ENCODE measurements at regions not wholly inside any gene's neighbourhood (a gene's known extent, or its start where the extent isn't known, plus 50 kb on each side); places are given as distances from the start of the nearest gene placed in this dataset.
"Not testable (repeated sequence)": the region's sequence is repeated elsewhere in the genome, so short reads cannot be mapped to it uniquely, and the experiment has no call there.

DNA sequence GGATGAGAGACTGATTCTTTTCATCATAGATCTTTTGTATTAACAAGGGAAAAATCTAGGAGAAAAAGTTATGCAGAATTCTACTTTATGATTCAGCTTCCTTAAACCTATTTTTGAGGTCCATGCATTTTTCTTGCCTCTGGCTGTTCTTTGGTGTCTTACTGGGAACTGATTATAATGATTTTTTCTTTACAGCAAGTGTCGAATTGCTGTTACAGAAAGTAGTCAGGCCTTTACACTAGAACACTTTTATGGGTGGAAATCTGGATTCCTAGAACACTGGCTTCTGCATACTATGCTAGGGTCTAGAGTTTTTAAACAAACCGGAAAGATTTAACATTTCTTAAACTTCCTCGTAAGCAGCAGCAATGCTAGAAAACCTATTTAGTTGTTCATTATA, 302.6 kb downstream of the NUP35 start:
- intact Hi-C loops (cut with DNase I), result no loop called here
- ATAC-seq, result no peak

DNA sequence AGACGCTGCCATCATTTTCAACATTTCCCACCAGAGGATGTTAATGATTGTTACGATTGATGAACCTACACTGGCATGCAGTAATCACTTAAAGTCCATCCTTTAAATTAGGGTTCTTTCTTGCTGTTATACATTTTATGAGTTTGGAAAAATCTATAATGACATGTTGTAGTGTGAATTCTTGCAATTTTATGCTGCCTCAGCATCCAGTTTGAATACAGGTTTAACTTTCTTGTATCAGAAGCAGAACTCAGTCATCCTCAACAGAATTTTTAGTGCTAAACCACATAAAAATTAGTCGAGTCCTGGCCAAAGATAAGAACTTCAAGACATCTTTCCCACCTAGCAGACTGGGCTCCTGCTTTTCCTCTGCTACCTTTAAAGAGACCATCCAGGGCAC, 303.3 kb downstream of the NUP35 start:
- ATAC-seq (no peak), DNase-seq (ENCODE audit: low spot score) (no peak)
- intact Hi-C loops (cut with DNase I), result no loop called here

More for the DNA sequence above, 302.6 kb downstream of the NUP35 start:
- DNase-seq (ENCODE audit: low spot score), result no peak

DNA sequence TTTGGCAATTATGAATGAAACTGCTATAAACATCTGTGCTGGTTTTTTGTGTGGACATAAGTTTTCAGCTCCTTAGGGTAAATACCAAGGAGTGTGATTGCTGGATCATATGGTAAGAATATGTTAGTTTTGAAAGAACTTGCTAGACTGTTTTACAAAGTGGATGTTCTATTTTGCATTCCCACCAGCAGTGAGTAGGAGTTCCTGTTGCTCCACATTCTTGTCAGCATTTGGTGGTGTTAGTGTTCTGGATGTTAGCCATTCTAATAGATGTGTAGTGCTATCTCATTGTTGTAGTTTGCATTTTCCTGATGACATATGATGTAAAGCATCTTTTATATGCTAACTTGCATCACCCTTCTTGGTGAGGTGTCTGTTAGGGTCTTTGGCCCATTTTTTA, 304.6 kb downstream of the NUP35 start:
- no peak for DNase-seq (ENCODE audit: low spot score)
- ATAC-seq, result no peak
- intact Hi-C loops (cut with DNase I), result no loop called here

DNA sequence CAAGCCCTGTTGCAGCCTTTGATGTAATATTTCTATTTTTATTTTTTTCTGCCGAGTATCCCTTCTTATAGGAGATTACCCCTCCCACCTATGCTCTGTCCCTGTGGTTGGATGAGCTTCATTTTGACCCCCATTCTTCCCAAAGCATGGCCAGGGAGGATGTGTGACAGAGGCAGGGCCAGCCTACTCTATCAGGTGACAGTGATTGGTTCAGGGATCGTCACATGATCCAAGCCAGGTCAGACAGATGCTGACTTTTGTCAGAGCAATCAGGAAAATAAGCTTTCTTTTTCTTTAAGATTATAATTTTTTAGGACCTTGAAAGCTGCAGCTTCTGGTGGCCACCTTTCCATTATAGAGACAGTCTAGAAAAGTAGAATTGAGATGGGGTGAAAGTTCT, 314.3 kb downstream of the NUP35 start:
- no peak for DNase-seq (ENCODE audit: low spot score)
- intact Hi-C loops (cut with DNase I), result no loop called here
- no peak for ATAC-seq

DNA sequence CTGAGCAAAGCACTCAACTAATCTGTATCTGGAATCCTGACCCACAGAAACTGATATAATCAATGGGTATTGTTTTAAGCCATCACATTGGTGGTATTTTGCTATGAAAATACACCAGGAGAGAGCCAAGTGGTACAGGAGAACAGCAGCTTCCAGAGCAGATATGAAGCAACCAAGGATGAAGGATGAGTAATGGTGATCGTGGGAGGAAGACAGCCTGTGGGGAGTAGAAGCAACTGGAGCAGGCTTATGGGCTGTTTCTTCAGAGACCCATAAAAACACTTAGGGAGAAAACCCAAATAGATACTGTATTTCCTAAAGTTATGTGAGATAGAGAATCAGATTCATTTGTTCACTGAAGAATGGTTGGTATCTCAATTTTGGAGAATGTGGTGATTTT, 330.8 kb downstream of the NUP35 start:
- intact Hi-C loops (cut with DNase I), result no loop called here
- no peak for DNase-seq (ENCODE audit: low spot score)
- ATAC-seq, result no peak

DNA sequence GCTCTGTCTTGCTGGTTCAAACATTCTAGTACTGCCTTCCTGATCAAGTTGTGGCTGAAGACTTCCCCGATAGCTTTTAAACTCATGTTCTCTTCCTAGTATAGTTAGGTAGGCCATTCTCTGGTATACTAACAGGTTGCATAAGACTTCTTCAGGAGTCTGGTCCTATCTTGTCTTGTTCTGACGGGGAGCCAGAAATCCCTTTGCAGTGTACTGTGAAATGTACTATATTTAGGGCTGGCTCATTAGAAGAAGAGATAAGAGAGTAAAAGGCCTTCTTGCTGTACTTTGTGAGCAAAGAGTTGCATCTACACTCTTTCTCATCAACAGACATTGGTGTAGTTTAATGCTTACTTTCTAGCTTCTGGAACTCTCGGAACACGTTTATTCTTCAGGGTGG, 331.9 kb downstream of the NUP35 start:
- no peak for ATAC-seq

DNA sequence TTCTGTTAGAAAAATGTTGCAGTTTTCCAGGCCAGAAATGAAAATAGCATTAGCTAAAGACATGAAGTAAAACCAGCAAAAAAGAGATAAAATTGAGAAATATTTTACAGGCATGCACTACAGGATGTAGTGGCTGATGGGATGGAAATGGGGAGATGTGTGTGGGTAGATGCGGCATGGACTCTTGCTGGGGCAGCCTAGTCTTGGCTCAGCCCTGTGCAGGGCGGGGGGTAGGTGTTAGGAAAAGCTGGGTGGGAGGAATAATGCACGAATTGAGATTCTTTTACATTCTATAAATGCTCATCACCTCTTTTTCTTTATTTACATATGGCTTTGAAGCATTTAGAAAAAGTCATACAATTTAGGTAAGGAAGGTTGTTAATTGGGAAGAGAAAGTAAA, 334.2 kb downstream of the NUP35 start:
- ATAC-seq (no peak), DNase-seq (ENCODE audit: low spot score) (no peak)
- intact Hi-C loops (cut with DNase I), result no loop called here

More for the DNA sequence above, 331.9 kb downstream of the NUP35 start:
- DNase-seq (ENCODE audit: low spot score), result no peak
- intact Hi-C loops (cut with DNase I), result no loop called here

DNA sequence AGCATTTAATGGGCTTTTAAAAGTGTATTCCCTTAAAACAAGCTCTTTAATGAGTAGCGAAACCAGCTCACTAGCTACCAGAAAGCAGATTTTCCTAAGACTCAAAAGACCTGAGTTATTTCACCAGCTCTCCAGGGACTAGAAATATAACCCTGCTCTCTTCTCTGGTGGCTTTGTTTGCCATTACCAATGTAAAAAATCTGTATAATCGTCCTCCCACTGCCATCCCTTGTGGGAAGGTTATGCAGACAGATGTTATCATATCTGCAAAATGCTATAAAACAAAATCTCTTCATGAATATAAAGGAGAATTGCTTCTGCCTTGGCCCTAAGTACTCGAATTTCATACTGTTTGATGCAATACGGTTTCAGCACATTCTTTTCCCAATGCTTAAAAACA, 335.2 kb downstream of the NUP35 start:
- no peak for ATAC-seq
- intact Hi-C loops (cut with DNase I), result no loop called here
- no peak for DNase-seq (ENCODE audit: low spot score)

DNA sequence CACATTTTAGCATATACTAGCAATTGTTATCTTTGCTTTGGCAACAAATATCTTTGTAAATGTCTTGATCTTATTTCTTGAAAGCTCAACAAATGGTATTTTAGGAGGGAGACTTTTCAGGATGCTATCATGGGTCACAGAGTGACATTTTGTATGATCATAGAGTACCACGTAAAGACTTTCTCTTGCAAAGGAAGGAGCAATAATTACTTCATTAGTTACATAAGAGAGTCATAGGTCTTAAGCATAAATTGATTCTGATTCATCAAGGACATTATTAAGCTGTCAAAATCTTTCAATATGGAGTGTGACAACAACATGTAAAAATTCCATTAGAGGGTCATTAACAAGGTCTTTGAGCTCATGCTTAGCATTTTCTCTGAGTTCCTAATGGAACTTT, 339.6 kb downstream of the NUP35 start:
- no peak for DNase-seq (ENCODE audit: low spot score)
- ATAC-seq, result no peak
- intact Hi-C loops (cut with DNase I), result no loop called here

DNA sequence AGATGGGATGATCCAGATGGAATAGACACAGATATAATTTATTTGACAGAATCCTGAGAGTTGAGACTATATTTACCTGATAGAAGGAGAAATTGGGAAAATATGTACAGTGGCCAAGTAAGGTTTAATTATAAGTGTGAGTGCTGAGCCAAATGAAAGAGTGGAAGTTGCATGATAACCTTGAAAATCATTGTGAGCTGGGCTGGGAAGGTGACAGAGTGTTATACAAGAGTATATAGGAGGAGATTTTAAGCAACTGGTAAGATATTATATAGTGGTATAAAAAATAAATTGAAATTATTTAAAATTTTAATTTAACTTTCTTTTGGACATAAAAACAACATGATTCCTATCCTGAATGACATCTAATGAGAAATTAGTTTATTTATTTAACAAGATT, 340.8 kb downstream of the NUP35 start:
- intact Hi-C loops (cut with DNase I), result no loop called here
- ATAC-seq, result no peak
- DNase-seq (ENCODE audit: low spot score), result no peak

DNA sequence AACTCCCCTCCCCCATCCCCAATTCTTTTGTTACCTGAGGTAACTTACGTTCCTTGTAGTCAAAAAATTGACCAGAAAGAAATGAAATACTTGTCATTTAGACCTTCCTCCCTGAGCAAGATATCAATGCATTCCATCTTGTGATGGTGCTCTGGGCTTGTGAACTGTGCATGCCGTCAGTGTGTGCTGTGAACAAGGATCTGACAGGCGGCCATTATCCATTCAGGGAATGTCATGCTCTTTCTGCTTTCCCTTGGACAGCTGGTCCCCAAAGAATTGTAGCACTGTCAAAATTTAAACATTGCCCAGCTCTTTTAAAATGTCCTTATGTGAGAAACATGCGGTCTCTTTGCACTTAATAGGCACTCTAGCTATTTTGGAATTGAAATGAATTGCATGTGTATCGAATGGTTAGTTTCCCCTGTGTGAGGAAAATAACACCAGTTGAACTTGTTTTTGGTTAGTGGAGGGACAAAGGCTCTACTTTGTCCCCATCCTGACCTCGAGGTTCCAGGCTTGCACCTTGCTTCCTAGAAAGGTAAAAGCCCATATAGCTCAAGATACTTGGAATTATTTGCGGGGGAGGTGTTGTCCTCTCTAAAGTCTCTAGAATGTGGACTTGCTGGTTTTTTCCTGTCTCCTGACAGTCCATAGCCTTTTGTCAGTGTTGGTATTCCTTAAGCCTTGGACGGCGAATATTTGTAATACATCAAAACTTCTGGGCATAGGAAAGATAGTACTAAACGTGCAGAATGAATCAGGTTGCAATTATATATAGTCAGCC, 350.9 kb downstream of the NUP35 start:
- DNase-seq (ENCODE audit: low spot score) (no peak), ATAC-seq (no peak)
- intact Hi-C loops (cut with DNase I), result no loop called here

DNA sequence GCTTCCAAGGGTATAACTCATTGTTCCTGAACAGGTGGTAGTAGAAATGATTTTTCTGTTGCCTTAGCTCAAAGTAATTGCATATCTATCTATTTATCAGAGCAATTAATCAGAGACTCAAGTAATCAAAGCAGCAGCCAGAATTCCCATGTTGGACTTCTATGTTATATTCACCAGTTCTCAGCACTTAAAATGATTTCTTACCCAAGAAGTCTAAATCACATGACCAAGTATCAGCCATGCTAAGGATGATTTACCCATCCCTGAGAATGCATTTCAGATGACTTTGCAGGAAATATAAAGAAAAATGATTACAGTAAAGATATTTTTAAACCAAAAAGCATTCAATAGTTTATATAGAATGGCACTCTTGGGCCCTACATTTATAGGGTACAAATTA, 352.2 kb downstream of the NUP35 start:
- ATAC-seq (no peak), DNase-seq (ENCODE audit: low spot score) (no peak)
- intact Hi-C loops (cut with DNase I), result no loop called here

DNA sequence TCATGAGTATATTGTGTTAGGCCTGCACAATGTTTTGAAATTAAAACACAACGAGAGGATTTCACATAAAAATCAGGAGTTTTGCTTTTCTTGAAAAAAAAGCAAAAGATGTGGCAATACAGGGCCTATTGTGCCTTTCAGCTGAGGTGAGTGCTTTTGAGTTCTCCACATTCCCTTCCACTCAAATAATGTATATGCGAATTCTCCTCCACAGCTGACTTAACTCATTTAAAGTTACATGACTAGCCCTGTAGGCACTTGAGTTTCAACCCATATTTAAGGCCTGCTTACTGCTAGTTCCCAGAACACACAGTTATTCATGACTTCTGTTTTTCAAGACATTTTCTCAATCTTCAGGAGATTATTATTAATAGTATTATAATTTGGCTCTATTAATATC, 353.1 kb downstream of the NUP35 start:
- DNase-seq (ENCODE audit: low spot score), result no peak
- ATAC-seq, result no peak
- intact Hi-C loops (cut with DNase I), result no loop called here

DNA sequence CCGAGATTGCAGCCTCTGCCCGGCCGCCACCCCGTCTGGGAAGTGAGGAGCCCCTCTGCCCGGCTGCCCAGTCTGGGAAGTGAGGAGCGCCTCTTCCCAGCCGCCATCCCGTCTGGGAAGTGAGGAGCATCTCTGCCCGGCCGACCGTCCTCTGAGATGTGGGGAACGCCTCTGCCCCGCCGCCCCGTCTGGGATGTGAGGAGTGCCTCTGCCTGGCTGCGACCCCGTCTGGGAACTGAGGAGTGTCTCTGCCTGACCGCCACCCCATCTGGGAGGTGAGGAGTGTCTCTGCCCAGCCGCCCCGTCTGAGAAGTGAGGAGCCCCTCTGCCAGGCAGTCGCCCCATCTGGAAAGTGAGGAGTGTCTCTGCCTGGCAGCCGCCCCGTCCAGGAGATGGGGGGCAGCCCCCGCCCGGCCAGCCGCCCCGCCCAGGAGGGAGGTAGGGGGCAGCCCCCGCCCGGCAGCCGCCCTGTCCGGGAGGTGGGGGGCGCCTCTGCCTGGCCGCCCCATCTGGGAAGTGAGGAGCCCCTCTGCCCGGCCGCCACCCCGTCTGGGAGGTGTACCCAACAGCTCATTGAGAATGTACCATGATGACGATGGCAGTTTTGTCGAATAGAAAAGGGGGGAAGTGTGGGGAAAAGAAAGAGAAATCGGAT, 354.8 kb downstream of the NUP35 start:
- DNase-seq (ENCODE audit: low spot score); intact Hi-C loops (cut with DNase I); ATAC-seq: not testable (repeated sequence)

DNA sequence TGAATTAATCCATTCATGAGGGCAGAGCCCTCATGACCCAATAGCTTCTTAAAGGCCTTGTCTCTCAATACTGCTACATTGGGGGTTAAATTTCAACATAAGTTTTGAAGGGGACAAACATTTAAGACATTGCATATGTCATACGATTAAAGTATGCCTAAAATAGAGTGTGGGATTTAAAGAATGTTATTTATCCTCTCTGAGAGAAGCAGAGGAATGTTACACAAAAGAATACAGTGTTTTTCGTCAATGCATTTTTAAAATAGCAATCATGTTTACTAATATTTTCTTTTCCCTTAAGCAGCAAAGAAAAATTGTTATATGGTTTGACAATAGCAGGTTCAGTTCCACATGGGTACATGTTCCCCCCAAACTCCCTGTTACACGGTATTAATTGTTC, 363.1 kb downstream of the NUP35 start:
- no peak for ATAC-seq
- no peak for DNase-seq (ENCODE audit: low spot score)
- intact Hi-C loops (cut with DNase I), result no loop called here

DNA sequence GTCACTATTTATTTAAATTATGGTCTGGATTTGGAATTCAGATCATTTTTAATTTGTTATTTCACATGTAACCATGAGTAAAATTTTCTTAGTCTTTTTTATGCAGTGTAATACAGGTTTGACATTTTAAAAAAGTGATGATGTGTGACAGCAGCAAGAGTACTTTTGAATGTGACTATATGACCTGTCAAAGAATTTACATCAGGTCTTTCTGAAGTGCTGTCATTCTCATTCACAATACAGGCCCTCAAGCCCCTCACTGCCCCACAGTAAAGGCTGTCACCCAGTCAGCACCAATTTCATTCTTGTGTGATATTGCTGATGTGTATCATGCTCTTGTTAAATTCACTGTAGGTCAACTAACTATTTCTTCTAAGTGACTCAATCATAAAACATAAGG, 364.2 kb downstream of the NUP35 start:
- DNase-seq (ENCODE audit: low spot score), result no peak
- intact Hi-C loops (cut with DNase I), result no loop called here
- no peak for ATAC-seq

DNA sequence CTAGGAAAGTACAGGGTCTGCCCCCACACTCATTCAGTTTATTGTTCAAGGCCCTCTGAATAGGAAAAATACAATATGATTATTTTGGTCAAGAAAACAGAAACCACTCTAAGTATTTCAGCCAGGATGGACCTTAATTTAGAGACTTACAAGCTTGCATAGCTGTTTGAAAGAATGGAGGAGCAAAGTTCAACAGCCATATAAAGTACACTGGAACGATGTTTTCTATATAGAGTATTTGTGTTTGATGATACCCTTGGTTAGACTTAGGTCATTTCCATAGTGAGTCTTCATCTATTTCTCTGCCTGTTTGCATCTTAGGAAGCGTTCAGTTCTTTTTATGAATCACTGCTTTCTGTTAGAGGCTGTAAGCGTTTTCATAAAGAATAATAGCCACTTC, 366.2 kb downstream of the NUP35 start:
- no peak for ATAC-seq
- intact Hi-C loops (cut with DNase I), result no loop called here
- no peak for DNase-seq (ENCODE audit: low spot score)

DNA sequence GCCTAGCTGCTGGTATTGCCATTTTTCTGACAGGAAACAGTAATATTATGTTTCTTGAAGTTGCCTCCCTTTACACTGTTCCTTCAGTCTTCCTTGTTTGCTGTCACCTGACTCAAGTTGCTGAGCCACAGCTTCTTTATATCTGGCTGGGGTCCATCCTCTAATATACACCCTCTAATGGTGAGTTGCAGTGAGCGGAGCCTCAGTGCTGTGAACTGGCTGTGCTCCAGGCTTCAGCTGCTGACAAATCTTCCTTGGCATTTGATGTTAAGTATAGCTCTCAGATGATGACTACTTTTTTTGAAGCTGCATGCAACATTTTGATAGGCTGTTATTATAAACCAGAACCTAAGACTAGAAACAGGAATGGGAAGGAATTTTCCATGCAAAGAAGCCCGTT, 366.7 kb downstream of the NUP35 start:
- DNase-seq (ENCODE audit: low spot score) (no peak), ATAC-seq (no peak)
- intact Hi-C loops (cut with DNase I), result no loop called here

DNA sequence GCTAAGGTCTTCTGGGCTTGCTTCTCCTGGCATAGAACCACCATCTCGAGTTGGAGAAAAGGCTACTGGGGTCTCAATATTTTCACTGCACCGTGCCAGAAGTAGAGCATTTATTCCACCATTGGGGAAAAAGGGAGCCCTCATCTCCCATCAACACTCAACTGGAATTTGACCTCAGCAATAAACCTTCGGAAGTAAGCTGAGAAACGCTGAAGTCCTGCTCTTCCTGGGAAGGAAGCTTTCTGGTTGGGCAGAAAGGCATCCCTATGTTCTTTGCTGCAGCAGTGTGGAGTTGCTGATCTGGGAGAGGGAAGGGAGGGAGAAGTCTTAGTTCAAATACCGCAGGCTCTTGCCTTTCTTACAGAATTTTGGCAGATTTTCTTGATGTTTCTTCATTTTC, 368.8 kb downstream of the NUP35 start:
- no peak for DNase-seq (ENCODE audit: low spot score)
- no peak for ATAC-seq
- intact Hi-C loops (cut with DNase I), result no loop called here

DNA sequence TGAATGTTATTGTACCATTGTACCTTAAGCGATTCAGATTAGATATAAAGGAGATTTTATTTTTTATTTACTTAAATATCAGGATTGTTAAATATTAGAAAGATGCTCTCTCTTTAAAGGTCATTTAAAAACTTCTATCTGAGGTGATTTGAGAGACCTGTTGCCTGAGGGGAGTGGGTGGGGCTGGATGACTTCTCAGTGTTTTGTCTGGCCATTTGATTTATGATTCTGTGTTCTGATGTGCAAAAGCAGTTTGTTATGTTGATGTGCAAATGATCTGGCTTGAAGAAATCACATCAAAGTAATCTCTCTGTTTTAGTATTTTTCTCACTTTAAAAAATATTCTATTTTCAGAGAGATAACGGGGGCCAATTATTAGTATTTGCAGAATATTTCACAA, 370.8 kb downstream of the NUP35 start:
- DNase-seq (ENCODE audit: low spot score), result no peak
- ATAC-seq, result no peak
- intact Hi-C loops (cut with DNase I), result no loop called here

Measured in sciatic nerve (tissue), 2 donors.